Naive thymus-derived CD8-positive, alpha-beta T cell (primary cell): ENCODE measurements at regions not wholly inside any gene's neighbourhood (a gene's known extent, or its start where the extent isn't known, plus 50 kb on each side); places are given as distances from the start of the nearest gene placed in this dataset.
"Not testable (repeated sequence)": the region's sequence is repeated elsewhere in the genome, so short reads cannot be mapped to it uniquely, and the experiment has no call there.

Experiments used
- ATAC-seq, 2 donors: fragments of 150-1000 bp; cut with Tn5 transposase in 1 of 2; sonication (Bioruptor Pico), chemical (Tn5 transposase) in 1 of 2; 1 replicate in 1 of 2; 2 replicates in 1 of 2; pipeline ENCODE4 v1.10.0; 2021; ENCODE audit warnings: mild to moderate bottlenecking in 2 of 2, moderate library complexity in 2 of 2
- POLR2A ChIA-PET: fragments of 350-600 bp; sonication (Branson Sonifier 250); formaldehyde crosslinking; loops from one replicate; lab custom pipeline; 2021; ENCODE audit warnings: antibody characterized with exemption; lab: Charles Lee
- DNase-seq, 10 donors: peaks; one replicate each; pipeline versions ENCODE4 v3.0.0 to v3.0.0-alpha.2; 2020 to 2022
- H3K27ac Mint-ChIP-seq, 10 donors: one replicate each; pipeline ENCODE4 v1.8.0; 2020 to 2022; ENCODE audit warnings: mild to moderate bottlenecking in 10 of 10, mixed read lengths in 10 of 10, moderate library complexity in 4 of 10, inconsistent platforms in 1 of 10
- H3K27me3 Mint-ChIP-seq, 5 donors: one replicate each; pipeline ENCODE4 v1.8.0; 2021 to 2022; ENCODE audit warnings: mixed read lengths in 5 of 5
- H3K36me3 Mint-ChIP-seq, 3 donors: one replicate each; pipeline ENCODE4 v1.8.0; 2020 to 2022; ENCODE audit warnings: mixed read lengths in 3 of 3, mild to moderate bottlenecking in 2 of 3, inconsistent platforms in 1 of 3
- H3K4me1 Mint-ChIP-seq, 4 donors: one replicate each; pipeline ENCODE4 v1.8.0; 2021 to 2022; ENCODE audit warnings: mixed read lengths in 4 of 4
- H3K4me3 Mint-ChIP-seq, 10 donors: one replicate each; pipeline ENCODE4 v1.8.0; 2020 to 2022; ENCODE audit warnings: mild to moderate bottlenecking in 10 of 10, mixed read lengths in 10 of 10, moderate library complexity in 6 of 10, inconsistent platforms in 1 of 10
- H3K9me3 Mint-ChIP-seq, 9 donors: one replicate each; pipeline ENCODE4 v1.8.0; 2020 to 2022; ENCODE audit warnings: mixed read lengths in 9 of 9, mild to moderate bottlenecking in 3 of 9, inconsistent platforms in 1 of 9, moderate library complexity in 1 of 9

GRCh38 chr14:28157289-28157869 is 609.2 kb upstream of the FOXG1 start:
- Mint-ChIP-seq H3K27me3 (no peaks in the 10 kb centered on the region), H3K4me3 (no peak overlapping the region), H3K36me3 (peaks cover 0 to 3% (median 0%) of the 10 kb centered on the region in 3 donors), H3K9me3 (peaks cover 2 to 27% (median 8%) of the 10 kb centered on the region in 9 donors), H3K4me1 (no peaks in the 10 kb centered on the region), H3K27ac (no peak overlapping the region)
- DNase-seq (no peak), ATAC-seq (no peak)
- POLR2A ChIA-PET = no interaction called here

DNA sequence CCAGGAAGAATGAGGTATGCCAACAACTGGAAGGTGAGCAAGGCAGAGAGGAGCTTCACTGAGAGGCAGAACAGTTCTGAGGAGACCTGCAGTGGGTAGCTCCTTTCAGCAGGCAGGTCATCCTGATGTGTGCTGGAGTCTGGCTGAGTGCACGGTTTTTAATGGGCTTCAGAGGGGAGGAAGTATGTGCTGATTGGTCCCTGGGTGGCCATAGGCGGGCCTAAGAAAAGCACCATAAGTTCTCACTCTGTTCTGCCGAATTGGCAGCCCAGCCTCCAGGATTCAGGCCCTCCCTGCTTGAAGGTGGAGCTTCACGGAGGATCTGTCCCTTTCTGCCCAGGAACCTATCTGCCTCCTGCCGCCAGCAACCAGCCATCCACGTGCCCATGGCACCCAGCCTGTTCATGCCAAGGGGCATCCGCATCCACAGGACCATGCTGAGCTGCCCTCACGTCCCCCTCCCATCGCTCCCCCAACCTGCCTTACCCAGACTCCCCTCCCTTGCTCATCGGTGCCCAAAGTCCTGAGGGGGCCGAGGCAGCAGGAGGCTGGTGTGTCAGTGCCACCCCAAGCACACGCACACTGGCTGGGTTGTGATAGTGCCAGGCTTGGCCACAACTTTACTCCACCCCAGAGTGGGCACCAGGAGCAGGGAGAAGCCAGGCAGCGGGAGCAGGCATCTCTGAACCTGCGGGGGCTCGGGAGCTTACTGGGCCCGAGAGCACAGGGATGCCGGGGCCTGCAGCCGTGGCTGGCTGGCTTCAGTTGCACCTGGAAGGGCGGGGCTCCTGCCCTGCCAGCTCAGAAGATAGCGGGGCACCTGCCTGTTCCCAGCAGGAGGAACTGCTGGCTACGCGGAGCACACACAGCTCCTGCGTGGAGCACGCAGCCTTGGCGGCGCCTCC is 608.4 kb upstream of the FOXG1 start:
- Mint-ChIP-seq H3K27ac (no peak overlapping the region), H3K36me3 (peaks cover 0 to 3% (median 0%) of the 10 kb centered on the region in 3 donors), H3K27me3 (no peaks in the 10 kb centered on the region), H3K4me1 (no peaks in the 10 kb centered on the region), H3K9me3 (peaks cover 2 to 24% (median 8%) of the 10 kb centered on the region in 9 donors), H3K4me3 (no peak overlapping the region)
- ATAC-seq (no peak), DNase-seq (no peak)
- POLR2A ChIA-PET = no interaction called here

DNA sequence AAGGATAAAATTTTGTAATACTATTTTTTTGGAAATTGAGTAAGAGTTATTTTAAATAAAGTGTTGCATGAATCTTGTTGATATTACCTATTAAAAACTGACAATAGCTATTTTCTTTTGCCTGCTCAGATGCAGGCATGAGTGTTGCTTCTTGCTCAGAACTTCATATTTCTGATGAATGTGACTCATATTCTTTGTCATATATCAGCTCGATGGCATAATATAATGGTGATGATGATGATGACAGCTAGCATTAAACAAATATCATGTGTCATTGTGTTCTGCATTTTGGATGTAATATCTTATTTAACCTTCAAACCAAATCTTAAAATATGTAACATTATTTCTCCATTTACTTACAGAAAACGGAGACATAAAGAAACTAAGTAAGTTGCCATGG is 605.5 kb upstream of the FOXG1 start:
- no peak for ATAC-seq
- H3K36me3 Mint-ChIP-seq = peaks cover 0 to 3% (median 0%) of the 10 kb centered on the region in 3 donors
- POLR2A ChIA-PET = no interaction called here

DNA sequence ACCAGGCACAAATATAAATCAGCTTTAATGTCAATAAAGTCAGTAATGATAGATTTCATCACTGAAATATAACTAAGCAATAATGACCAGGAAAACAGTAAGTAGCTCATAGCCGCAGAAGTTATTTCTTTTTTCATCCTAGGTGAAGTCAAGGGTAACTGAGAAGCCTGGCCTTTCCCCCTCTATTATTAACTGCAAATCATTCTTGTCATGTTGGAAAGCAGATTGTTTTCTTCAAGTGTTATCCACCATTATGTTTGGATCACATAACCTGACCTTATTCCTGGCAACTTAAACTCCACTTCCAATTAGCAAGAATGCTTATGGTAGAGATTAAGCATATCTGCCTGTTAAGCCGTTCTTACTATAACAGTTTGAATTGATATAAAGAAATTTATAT is 603.4 kb upstream of the FOXG1 start:
- H3K27ac Mint-ChIP-seq = no peak overlapping the region
- no peaks in the 10 kb centered on the region for H3K27me3 Mint-ChIP-seq
- peaks cover 0 to 3% (median 0%) of the 10 kb centered on the region in 3 donors for H3K36me3 Mint-ChIP-seq
- ATAC-seq (no peak), DNase-seq (no peak)
- peaks cover 0 to 13% (median 3%) of the 10 kb centered on the region in 9 donors for H3K9me3 Mint-ChIP-seq
- H3K4me3 Mint-ChIP-seq = no peak overlapping the region
- POLR2A ChIA-PET = no interaction called here
- no peaks in the 10 kb centered on the region for H3K4me1 Mint-ChIP-seq

More for the DNA sequence above, 605.5 kb upstream of the FOXG1 start:
- H3K9me3 Mint-ChIP-seq = peaks cover 0 to 14% (median 3%) of the 10 kb centered on the region in 9 donors
- no peak for DNase-seq
- no peak overlapping the region for H3K27ac Mint-ChIP-seq
- H3K4me1 Mint-ChIP-seq = no peaks in the 10 kb centered on the region
- no peaks in the 10 kb centered on the region for H3K27me3 Mint-ChIP-seq
- no peak overlapping the region for H3K4me3 Mint-ChIP-seq

DNA sequence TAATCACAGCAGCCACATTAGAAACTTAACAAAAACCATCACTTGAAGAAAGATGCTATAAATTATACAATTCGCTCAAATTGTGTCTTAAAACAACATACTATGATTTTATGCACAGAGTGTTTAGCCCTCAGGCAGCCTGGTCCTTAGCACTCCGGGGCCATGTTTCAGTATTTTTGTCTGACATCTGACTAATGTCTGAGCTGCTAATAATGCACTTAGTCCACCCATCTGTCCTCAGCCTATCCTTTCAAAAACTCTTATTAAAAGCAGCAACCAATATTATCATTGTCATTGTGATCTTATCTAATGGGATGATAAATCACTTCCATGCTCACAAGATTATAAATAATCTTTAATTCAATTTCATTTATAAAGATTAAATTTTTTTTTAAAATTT is 602.7 kb upstream of the FOXG1 start:
- ATAC-seq = no peak
- no peaks in the 10 kb centered on the region for H3K4me1 Mint-ChIP-seq
- H3K27me3 Mint-ChIP-seq = no peaks in the 10 kb centered on the region
- no peak overlapping the region for H3K4me3 Mint-ChIP-seq
- H3K9me3 Mint-ChIP-seq = peaks cover 0 to 13% (median 6%) of the 10 kb centered on the region in 9 donors
- H3K27ac Mint-ChIP-seq = no peak overlapping the region
- POLR2A ChIA-PET = no interaction called here
- no peak for DNase-seq
- peaks cover 0 to 3% (median 0%) of the 10 kb centered on the region in 3 donors for H3K36me3 Mint-ChIP-seq

DNA sequence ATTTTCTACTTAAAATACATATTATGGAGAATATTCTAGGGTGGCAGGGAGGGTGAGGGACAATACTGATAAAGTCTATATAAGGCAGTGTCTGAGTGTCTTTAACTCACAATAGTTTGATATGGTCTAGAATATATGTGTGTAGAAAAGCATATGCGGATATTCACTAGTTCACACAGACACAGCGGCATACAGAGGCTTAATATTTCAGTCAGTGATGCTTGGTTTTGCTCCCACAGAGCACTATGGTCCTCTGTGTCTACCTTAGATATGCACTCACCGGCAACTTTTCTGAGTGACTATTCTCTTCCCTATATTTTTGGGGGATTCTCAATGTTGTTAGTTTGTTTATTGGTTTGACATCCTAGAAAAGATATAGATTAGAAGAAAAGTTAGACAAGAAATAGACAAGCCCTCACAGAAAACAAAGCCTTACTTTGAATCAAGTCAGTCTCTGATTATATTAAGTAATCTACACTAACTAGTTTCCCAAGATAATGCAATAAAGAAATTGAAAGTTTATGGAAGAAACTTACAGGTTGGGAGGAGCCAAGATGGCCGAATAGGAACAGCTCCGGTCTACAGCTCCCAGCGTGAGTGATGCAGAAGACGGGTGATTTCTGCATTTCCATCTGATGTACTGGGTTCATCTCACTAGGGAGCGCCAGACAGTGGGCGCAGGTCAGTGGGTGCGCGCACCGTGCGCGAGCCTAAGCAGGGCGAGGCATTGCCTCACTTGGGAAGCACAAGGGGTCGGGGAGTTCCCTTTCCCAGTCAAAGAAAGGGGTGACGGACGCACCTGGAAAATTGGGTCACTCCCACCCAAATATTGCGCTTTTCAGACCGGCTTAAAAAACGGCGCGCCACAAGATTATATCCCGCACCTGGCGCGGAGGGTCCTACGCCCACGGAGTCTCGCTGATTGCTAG is 578.4 kb upstream of the FOXG1 start:
- H3K36me3 Mint-ChIP-seq, H3K4me1 Mint-ChIP-seq, DNase-seq, H3K4me3 Mint-ChIP-seq, H3K27me3 Mint-ChIP-seq, POLR2A ChIA-PET, ATAC-seq, H3K27ac Mint-ChIP-seq: not testable (repeated sequence)
- peaks cover 0 to 22% (median 10%) of the 10 kb centered on the region in 9 donors for H3K9me3 Mint-ChIP-seq

DNA sequence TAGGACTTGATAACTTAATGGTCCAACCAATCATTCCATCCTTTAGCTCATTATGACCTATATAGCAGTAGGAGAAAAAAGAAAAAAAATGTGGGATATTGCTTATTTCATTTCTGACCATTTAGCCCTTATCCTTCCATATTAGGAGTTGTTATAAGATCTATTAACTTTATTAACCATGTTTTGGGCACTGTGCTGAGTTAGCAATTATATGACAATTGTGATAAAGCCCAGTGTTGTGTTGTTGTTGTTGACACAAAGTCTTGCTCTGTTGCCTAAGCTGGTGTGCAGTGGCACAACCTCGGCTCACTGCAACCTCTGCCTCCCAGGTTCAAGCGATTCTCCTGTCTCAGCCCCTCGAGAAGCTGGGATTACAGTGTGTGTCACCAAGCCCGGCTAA is 569.7 kb upstream of the FOXG1 start:
- H3K4me1 Mint-ChIP-seq = no peaks in the 10 kb centered on the region
- no peaks in the 10 kb centered on the region for H3K36me3 Mint-ChIP-seq
- ATAC-seq = no peak
- H3K27ac Mint-ChIP-seq = no peak overlapping the region
- H3K9me3 Mint-ChIP-seq = peaks cover 0 to 23% (median 7%) of the 10 kb centered on the region in 9 donors
- no peak overlapping the region for H3K4me3 Mint-ChIP-seq
- H3K27me3 Mint-ChIP-seq = no peaks in the 10 kb centered on the region
- no peak for DNase-seq
- POLR2A ChIA-PET = no interaction called here

GRCh38 chr14:28220391-28220790 is 546.2 kb upstream of the FOXG1 start:
- Mint-ChIP-seq H3K9me3 (peaks cover 0 to 29% (median 11%) of the 10 kb centered on the region in 9 donors), H3K36me3 (peaks cover 0 to 5% (median 0%) of the 10 kb centered on the region in 3 donors), H3K27ac (no peak overlapping the region), H3K4me3 (no peak overlapping the region), H3K27me3 (no peaks in the 10 kb centered on the region), H3K4me1 (no peaks in the 10 kb centered on the region)
- DNase-seq (no peak), ATAC-seq (no peak)
- POLR2A ChIA-PET = no interaction called here

DNA sequence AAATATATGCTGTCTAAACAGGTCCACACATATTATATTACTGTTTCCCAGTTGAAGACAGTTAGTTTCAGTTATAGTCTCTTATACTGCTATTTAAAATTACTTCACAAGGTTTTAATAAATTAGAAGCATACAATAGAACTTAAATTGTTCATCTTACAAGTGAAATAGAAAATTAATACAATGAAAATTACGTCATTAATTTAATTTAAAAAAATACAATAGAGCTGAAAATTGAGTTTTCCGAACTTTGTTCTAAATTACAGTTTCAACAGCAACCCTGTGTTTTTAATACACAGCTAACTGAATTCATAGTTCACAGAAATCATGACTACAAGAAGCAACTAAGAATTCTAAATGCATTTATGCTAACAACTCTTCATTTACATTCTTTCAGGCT is 525.7 kb upstream of the FOXG1 start:
- peaks cover 0 to 14% (median 0%) of the 10 kb centered on the region in 3 donors for H3K36me3 Mint-ChIP-seq
- H3K4me1 Mint-ChIP-seq = no peaks in the 10 kb centered on the region
- POLR2A ChIA-PET = no interaction called here
- H3K27me3 Mint-ChIP-seq = no peaks in the 10 kb centered on the region
- ATAC-seq (no peak), DNase-seq (no peak)
- H3K9me3 Mint-ChIP-seq = peaks cover 4 to 44% (median 20%) of the 10 kb centered on the region in 9 donors
- no peak overlapping the region for H3K27ac Mint-ChIP-seq
- no peak overlapping the region for H3K4me3 Mint-ChIP-seq

DNA sequence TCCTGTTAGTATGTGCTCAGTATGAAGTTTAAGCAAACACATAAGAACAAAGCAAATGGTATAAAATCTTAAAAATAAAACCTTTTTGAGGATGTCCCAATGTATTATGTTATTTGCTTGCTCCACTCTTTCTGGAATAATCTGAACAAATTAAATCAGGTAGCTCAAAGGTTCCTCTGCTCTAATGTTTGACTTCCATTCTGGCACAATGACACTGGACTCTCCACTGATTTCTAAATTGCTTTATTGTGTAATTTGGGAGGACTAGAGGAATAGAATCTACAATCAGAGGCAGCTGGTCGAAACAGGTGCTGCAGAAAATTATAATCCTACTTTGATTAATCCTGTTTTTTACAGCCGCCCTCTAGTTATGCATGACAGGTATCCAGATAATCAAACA is 523.7 kb upstream of the FOXG1 start:
- H3K4me1 Mint-ChIP-seq = no peaks in the 10 kb centered on the region
- H3K36me3 Mint-ChIP-seq = peaks cover 0 to 9% (median 0%) of the 10 kb centered on the region in 3 donors
- POLR2A ChIA-PET = no interaction called here
- peak overlapping the region in 1 of 10 donors; percentile 10 for H3K27ac Mint-ChIP-seq
- H3K9me3 Mint-ChIP-seq = peaks cover 1 to 46% (median 18%) of the 10 kb centered on the region in 9 donors
- no peaks in the 10 kb centered on the region for H3K27me3 Mint-ChIP-seq
- ATAC-seq (no peak), DNase-seq (no peak)
- H3K4me3 Mint-ChIP-seq = no peak overlapping the region

GRCh38 chr14:28243600-28243999 is 523.0 kb upstream of the FOXG1 start:
- H3K9me3 Mint-ChIP-seq = peaks cover under 1 to 45% (median 19%) of the 10 kb centered on the region in 9 donors
- peaks cover 0 to 5% (median 0%) of the 10 kb centered on the region in 3 donors for H3K36me3 Mint-ChIP-seq
- no peak overlapping the region for H3K27ac Mint-ChIP-seq
- DNase-seq (no peak), ATAC-seq (no peak)
- no peaks in the 10 kb centered on the region for H3K27me3 Mint-ChIP-seq
- no peak overlapping the region for H3K4me3 Mint-ChIP-seq
- POLR2A ChIA-PET = no interaction called here
- no peaks in the 10 kb centered on the region for H3K4me1 Mint-ChIP-seq

DNA sequence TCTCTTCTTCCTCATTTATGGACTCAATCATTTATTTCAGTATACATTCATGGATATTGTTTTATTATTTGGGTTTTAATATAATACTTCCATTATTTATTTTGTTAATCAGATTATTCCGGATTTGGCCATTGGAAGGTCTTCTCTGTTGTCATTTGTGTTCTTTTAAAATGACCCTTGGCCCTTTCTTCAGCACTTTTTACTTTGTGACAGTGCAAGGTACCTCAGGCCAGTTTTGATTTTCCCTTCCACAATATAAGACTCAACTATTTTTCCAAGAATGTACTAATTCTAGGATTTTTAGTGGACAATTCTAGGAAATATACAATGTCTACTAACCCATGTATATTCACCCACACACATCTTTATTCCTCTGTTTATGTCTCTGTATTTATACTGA is 521.4 kb upstream of the FOXG1 start:
- Mint-ChIP-seq H3K4me3 (no peak overlapping the region), H3K27ac (no peak overlapping the region), H3K4me1 (no peaks in the 10 kb centered on the region), H3K36me3 (no peaks in the 10 kb centered on the region), H3K9me3 (peaks cover 6 to 38% (median 17%) of the 10 kb centered on the region in 9 donors), H3K27me3 (no peaks in the 10 kb centered on the region)
- POLR2A ChIA-PET = no interaction called here
- ATAC-seq (no peak), DNase-seq (no peak)
